ENCODE measurements at regions not wholly inside any gene's neighbourhood (a gene's known extent, or its start where the extent isn't known, plus 50 kb on each side); places are given as distances from the start of the nearest gene placed in this dataset.
A peak's percentile ranks its signal among the peaks of the same experiment; 100 is the strongest.
"Not testable (repeated sequence)": the region's sequence is repeated elsewhere in the genome, so short reads cannot be mapped to it uniquely, and the experiment has no call there.

DNA sequence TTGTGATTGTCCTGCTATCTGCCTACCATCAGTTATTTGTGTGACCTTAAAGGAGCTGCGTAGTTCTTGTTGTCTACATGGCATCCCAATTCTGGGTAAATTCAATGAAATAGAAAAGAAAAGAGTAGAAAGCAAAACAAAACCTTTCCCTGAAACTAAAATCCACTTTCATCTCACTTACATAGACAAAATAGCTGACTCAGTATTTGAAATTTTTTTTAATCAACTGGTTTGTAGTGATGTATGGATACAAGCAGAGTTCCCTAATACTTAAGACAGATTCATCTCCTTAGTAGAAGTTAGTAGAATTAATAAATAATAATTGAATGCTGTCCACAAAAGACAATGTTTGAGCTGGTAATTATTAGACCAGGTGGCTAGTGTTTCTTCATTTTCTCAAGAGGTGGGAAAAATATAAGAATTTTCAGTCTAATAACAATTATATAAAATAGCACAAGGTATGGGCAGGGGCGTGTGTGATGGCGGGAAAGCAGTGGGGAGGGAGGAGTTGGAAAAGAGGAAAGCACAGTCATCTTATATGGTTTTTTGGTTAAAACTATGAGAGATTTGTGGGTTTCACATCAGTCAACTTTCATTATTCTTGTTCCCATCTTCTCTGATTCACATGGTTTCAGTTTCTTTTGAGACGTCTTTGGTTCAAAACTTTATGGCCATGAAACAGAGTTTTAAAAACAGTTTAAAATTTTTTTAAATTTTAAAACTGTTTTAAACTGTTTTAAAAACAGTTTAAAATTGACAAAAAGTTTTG, 275.2 kb downstream of the SPRY1 start:
- Histone ChIP-seq H3K4me1 (replicated peaks) (no peaks in the 10 kb centered on the region), H3K36me3 (no peaks in the 10 kb centered on the region), H3K27ac (no peak overlapping the region), H3K4me3 (no peak overlapping the region), H3K9me3 (replicated peaks) (no peaks in the 10 kb centered on the region), H3K27me3 (replicated peaks) (no peaks in the 10 kb centered on the region)
- no peak for DNase-seq (ENCODE audit: low read depth in 1 of 2, low spot score in 2 of 2)

GRCh38 chr4:123672987-123673386, 276.4 kb downstream of the SPRY1 start:
- no peak for DNase-seq (ENCODE audit: low read depth in 1 of 2, low spot score in 2 of 2)
- Histone ChIP-seq H3K9me3 (replicated peaks) (no peaks in the 10 kb centered on the region), H3K27ac (no peak overlapping the region), H3K27me3 (replicated peaks) (no peaks in the 10 kb centered on the region), H3K4me1 (replicated peaks) (no peaks in the 10 kb centered on the region), H3K4me3 (no peak overlapping the region), H3K36me3 (no peaks in the 10 kb centered on the region)

DNA sequence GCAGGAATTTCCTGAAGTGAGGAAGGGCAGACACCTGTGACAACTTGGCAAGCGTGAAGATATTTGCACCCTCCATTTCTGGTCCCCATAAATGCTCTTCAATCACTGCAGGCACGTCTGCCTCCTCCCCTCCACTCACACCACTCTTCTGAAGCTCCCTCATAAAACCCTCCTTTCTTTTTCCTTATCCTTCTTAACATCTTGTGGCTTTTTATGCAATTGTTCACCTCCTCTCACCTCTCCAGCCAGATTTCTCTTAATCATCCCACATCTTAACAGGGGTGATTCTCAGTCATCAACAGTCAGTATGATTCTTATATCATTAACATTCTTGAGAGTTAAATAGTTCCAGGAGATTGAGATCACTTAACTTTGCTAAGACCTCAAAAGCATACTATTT, 277.4 kb downstream of the SPRY1 start:
- Histone ChIP-seq H3K4me3 (no peak overlapping the region), H3K27ac (no peak overlapping the region), H3K36me3 (no peaks in the 10 kb centered on the region), H3K4me1 (replicated peaks) (no peaks in the 10 kb centered on the region), H3K27me3 (replicated peaks) (no peaks in the 10 kb centered on the region), H3K9me3 (replicated peaks) (no peaks in the 10 kb centered on the region)
- no peak for DNase-seq (ENCODE audit: low read depth in 1 of 2, low spot score in 2 of 2)

DNA sequence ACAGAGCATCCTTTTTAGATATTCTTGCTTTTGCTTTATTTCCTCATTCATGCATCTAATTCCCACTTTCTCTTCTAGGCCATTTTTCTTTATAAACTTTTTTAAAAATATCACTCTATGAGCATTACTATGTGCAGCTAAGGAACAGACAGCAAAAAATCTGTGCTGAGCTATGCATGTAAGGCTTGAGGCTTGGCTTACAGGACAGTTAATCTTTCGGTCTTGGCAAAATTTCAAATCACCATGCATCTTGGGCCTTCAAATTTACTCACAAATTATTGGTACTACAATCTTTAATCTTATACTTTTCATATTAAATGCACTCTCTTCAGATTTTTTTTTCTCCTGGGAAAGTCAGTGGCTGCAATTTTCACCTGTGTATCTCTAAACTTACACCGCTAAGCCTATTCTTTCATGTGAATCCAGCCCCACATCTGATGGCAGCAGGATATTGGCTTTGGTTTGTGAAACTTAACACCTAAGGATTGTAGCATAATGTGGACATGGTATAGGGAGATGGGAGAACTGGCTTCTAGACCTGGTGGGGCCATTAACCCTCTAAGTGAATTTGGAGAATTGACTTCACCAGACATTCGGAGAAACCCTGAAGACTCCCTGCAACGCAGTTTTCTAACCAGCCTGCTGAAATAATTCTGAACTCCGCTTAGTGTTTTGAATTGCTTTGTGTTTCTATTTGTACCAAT, 278.3 kb downstream of the SPRY1 start:
- no peak for DNase-seq (ENCODE audit: low read depth in 1 of 2, low spot score in 2 of 2)
- no peaks in the 10 kb centered on the region for H3K4me1 ChIP-seq (replicated peaks)
- H3K27me3 ChIP-seq (replicated peaks), result no peaks in the 10 kb centered on the region
- H3K9me3 ChIP-seq (replicated peaks), result no peaks in the 10 kb centered on the region
- no peak overlapping the region for H3K27ac ChIP-seq
- no peak overlapping the region for H3K4me3 ChIP-seq
- H3K36me3 ChIP-seq, result no peaks in the 10 kb centered on the region

GRCh38 chr4:123675567-123675966, 279.0 kb downstream of the SPRY1 start:
- Histone ChIP-seq H3K27ac (no peak overlapping the region), H3K36me3 (no peaks in the 10 kb centered on the region), H3K9me3 (replicated peaks) (no peaks in the 10 kb centered on the region), H3K4me1 (replicated peaks) (no peaks in the 10 kb centered on the region), H3K4me3 (no peak overlapping the region), H3K27me3 (replicated peaks) (no peaks in the 10 kb centered on the region)
- DNase-seq (ENCODE audit: low read depth in 1 of 2, low spot score in 2 of 2), result no peak

DNA sequence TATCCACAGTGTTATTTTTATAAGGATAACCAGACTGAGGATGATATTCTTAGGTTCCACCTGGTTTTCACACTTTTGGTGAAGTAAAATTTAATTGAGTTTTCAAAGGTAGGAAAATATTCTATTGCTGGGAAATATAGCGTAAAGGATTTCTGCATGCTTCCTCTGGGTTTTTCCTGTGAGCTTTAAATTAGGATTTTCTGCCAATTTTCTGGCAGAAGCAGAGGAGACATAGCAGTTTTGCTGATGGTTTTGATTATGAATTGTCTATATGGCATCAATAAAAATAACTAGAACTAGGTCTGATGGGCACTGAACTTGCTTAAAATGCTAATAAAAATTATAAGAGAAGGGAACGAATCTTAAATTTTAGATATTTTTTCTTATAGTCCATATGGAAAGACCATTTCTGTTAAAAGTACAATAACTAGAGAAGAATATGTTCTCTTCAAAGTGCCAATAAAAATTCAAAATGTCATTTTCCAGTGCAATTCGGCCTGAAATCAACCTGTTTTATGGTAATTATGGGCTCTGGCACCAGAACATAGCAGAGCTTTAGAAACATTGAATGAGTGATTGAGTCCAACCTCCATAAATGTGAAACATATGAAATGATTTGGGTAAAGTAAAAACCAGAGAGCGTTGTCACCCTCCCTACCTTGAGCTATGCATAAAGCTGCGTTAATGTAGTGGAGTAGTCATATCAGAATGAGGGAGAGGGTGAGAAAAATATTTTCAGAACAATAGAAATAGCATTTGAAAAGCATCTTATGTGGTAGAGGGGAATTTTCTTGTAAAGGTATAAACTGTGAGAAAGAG, 279.7 kb downstream of the SPRY1 start:
- no peak for DNase-seq (ENCODE audit: low read depth in 1 of 2, low spot score in 2 of 2)
- no peak overlapping the region for H3K4me3 ChIP-seq
- no peaks in the 10 kb centered on the region for H3K36me3 ChIP-seq
- H3K4me1 ChIP-seq (replicated peaks), result no peaks in the 10 kb centered on the region
- no peaks in the 10 kb centered on the region for H3K9me3 ChIP-seq (replicated peaks)
- H3K27ac ChIP-seq, result no peak overlapping the region
- no peaks in the 10 kb centered on the region for H3K27me3 ChIP-seq (replicated peaks)

DNA sequence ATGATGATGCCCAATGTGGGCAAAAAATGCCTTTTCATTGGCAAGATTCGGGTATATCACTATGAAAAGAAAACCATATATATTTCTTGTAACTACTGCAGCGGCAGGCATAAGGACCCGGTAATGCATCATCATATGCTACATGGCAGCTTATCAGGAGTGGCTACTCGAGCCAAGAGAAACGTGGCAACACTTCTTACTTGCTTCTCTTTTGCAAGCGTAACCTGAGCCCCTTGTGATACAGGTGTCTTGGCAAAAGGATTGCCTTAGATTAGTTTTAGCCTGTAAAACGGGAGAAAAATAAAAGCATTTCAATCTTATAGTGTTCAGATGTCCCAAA, 280.3 kb downstream of the SPRY1 start:
- no peaks in the 10 kb centered on the region for H3K9me3 ChIP-seq (replicated peaks)
- H3K4me3 ChIP-seq, result no peak overlapping the region
- no peak for DNase-seq (ENCODE audit: low read depth in 1 of 2, low spot score in 2 of 2)

GRCh38 chr4:123682931-123683330, 286.3 kb downstream of the SPRY1 start:
- H3K27ac ChIP-seq, result no peak overlapping the region
- H3K4me1 ChIP-seq (replicated peaks), result no peaks in the 10 kb centered on the region
- no peak overlapping the region for H3K4me3 ChIP-seq
- no peak for DNase-seq (ENCODE audit: low read depth in 1 of 2, low spot score in 2 of 2)
- H3K27me3 ChIP-seq (replicated peaks), result no peaks in the 10 kb centered on the region
- H3K36me3 ChIP-seq, result no peaks in the 10 kb centered on the region
- no peaks in the 10 kb centered on the region for H3K9me3 ChIP-seq (replicated peaks)

More for the DNA sequence above, 280.3 kb downstream of the SPRY1 start:
- Histone ChIP-seq H3K4me1 (replicated peaks) (no peaks in the 10 kb centered on the region), H3K27ac (no peak overlapping the region), H3K36me3 (no peaks in the 10 kb centered on the region), H3K27me3 (replicated peaks) (no peaks in the 10 kb centered on the region)

DNA sequence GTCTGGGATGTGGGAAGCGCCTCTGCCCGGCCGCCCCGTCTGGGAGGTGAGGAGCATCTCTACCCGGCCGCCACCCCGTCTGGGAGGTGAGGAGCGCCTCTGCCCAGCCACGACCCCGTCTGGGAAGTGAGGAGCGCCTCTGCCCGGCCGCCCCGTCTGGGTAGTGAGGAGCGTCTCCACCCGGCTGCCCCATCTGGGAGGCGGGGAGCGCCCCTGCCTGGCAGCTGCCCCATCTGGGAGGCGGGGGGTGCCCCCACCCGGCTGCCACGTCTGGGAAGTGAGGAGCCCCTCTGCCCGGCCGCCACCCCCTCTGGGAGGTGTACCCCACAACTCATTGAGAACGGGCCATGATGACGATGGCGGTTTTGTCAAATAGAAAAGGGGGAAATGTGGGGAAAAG, 288.3 kb downstream of the SPRY1 start:
- not testable (repeated sequence) for H3K4me3 ChIP-seq; H3K27me3 ChIP-seq (replicated peaks); H3K36me3 ChIP-seq; DNase-seq (ENCODE audit: low read depth in 1 of 2, low spot score in 2 of 2); H3K9me3 ChIP-seq (replicated peaks); H3K4me1 ChIP-seq (replicated peaks); H3K27ac ChIP-seq

DNA sequence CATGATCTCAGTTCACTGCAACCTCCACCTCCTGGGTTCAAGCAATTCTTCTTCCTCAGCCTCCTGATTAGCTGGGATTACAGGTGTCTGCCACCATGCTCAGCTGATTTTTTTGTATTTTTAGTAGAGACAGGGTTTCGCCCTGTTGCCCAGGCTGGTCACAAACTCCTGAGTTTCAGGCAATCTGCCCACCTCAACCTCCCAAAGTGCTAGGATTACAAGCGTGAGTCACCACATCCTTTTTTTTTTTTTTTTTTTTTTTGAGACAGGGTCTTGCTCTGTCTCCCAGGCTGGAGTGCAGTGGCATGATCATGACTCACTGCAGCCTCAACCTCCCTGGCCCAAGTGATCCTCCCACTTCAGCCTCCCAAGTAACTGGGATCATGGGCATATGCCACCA, 298.9 kb downstream of the SPRY1 start:
- not testable (repeated sequence) for H3K27me3 ChIP-seq (replicated peaks); H3K4me3 ChIP-seq; DNase-seq (ENCODE audit: low read depth in 1 of 2, low spot score in 2 of 2); H3K36me3 ChIP-seq; H3K9me3 ChIP-seq (replicated peaks); H3K27ac ChIP-seq
- peaks cover 13% of the 10 kb centered on the region for H3K4me1 ChIP-seq (replicated peaks)

DNA sequence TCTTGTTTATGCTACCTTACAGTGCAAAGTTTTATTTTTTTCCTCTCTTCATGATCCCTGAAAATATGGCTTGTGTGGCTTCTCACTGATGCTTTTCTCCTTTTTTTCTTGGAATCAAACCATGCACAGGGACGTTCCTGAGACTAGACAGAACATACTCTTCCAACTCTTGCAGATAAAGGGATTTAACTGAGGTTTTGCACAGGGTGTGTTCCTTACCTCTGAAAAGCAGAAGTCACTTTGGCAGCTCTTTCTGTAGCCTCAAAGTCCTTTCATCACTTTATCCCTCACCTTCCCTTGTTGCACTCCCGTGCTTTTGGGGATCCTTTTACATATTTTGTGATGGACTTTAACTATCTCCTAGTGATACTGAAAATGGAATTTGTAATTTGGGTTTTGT, 300.1 kb downstream of the SPRY1 start:
- no peaks in the 10 kb centered on the region for H3K27me3 ChIP-seq (replicated peaks)
- DNase-seq (ENCODE audit: low read depth in 1 of 2, low spot score in 2 of 2), result no peak
- H3K4me1 ChIP-seq (replicated peaks), result peaks cover 25% of the 10 kb centered on the region
- no peak overlapping the region for H3K27ac ChIP-seq
- no peaks in the 10 kb centered on the region for H3K9me3 ChIP-seq (replicated peaks)
- H3K36me3 ChIP-seq, result no peaks in the 10 kb centered on the region
- no peak overlapping the region for H3K4me3 ChIP-seq

DNA sequence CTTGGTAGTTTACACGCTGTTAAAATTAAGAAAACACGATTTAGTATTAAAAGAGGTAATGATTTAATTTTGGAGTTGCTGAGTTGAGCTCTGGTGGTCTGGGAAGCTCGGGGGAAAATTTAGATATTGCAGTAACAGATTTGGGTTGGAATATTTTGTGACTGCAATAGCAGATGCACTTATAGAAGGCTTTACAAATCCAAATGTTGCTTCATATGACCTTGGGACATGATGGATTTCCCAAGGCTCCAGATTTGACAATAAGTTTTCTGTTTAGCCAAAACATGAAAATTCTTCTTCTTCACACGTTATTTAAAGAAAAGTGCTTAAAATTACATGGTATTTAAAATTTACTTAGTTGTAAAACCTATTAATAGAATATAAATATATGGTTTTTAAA, 302.0 kb downstream of the SPRY1 start:
- DNase-seq (ENCODE audit: low read depth in 1 of 2, low spot score in 2 of 2), result no peak
- Histone ChIP-seq H3K36me3 (no peaks in the 10 kb centered on the region), H3K27ac (no peak overlapping the region)

GRCh38 chr4:123699880-123700771, 303.5 kb downstream of the SPRY1 start:
- Histone ChIP-seq H3K27me3 (replicated peaks) (no peaks in the 10 kb centered on the region), H3K36me3 (no peaks in the 10 kb centered on the region), H3K4me3 (no peak overlapping the region), H3K9me3 (replicated peaks) (no peaks in the 10 kb centered on the region; the same call in 1 of the 2 replicates), H3K4me1 (replicated peaks) (peaks cover 27% of the 10 kb centered on the region), H3K27ac (peak overlapping the region; percentile 99)
- peak; percentile 59 to 90 for DNase-seq (ENCODE audit: low read depth in 1 of 2, low spot score in 2 of 2)

More for the DNA sequence above, 302.0 kb downstream of the SPRY1 start:
- no peaks in the 10 kb centered on the region; the same call in 1 of the 2 replicates for H3K9me3 ChIP-seq (replicated peaks)
- H3K4me3 ChIP-seq, result no peak overlapping the region
- H3K4me1 ChIP-seq (replicated peaks), result peaks cover 27% of the 10 kb centered on the region
- H3K27me3 ChIP-seq (replicated peaks), result no peaks in the 10 kb centered on the region

Measured in SJSA1 (cell line).